ENCODE measurements at regions not wholly inside any gene's neighbourhood (a gene's known extent, or its start where the extent isn't known, plus 50 kb on each side); places are given as distances from the start of the nearest gene placed in this dataset.

DNA sequence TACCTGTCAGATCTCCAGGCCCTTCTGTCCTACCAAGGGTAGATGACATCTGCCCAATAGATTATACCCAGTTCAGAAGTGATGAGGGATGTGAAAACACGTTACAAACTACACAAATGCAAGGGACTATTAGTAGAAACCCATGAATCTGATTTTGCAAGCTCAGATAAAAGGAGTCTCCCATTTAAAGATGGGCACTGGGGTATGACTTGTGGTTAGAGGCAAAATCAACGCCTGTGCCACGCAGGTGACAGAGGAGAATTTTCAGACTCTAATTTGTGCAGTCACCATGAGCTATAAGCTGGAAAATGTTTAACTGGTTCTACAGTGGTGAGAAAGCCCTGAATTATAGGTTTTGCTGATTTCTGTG lies 184.4 kb upstream of the LPP start:
- TF ChIP-seq POLR2A (IDR thresholded peaks at IDR 0.05) (no peak), CTCF (IDR thresholded peaks at IDR 0.05) (no peak)

Measured in thyroid gland (tissue), 4 donors.